ENCODE measurements at regions not wholly inside any gene's neighbourhood (a gene's known extent, or its start where the extent isn't known, plus 50 kb on each side); places are given as distances from the start of the nearest gene placed in this dataset.

- POLR2A ChIA-PET = no interaction called here
- RAD21 ChIA-PET (ENCODE audit: low non-redundant PET in 1 of 2, low total read pairs in 2 of 2, uncharacterized antibody in 2 of 2, unreplicated experiment in 2 of 2) = no interaction called here
- H3K27me3 ChIP-seq (ENCODE audit: insufficient read depth, low read length) = peaks cover 19% of the 10 kb centered on the region
- ATAC-seq (no peak), DNase-seq (ENCODE audit: low read depth, low spot score) (no peak)
- no peak overlapping the region for H2AFZ ChIP-seq (ENCODE audit: low read depth, low read length, poor library complexity, severe bottlenecking)
- intact Hi-C loops (cut with micrococcal nuclease) = no loop called here
- H3K4me1 ChIP-seq (ENCODE audit: control insufficient read depth in 1 of 2, insufficient read depth in 2 of 2, low read length in 2 of 2) = no peaks in the 10 kb centered on the region
- no peak overlapping the region for H3K4me3 ChIP-seq (replicated peaks in 1 of 2; ENCODE audit: low read depth in 1 of 2, low read length in 2 of 2)
- TF ChIP-seq EZH2 (IDR thresholded peaks at IDR 0.05) = no peak
- TF ChIP-seq YY1 (IDR thresholded peaks at IDR 0.05; ENCODE audit: extremely low read depth, insufficient replicate concordance, low read depth, low read length) = no peak
- no peak for TF ChIP-seq FOSL1 (IDR thresholded peaks at IDR 0.05; ENCODE audit: low read depth)
- TF ChIP-seq EGR1 (IDR thresholded peaks at IDR 0.05; ENCODE audit: low read depth) = no peak
- no peak for TF ChIP-seq SRF (IDR thresholded peaks at IDR 0.05; ENCODE audit: low read depth)
- TF ChIP-seq JUND (IDR thresholded peaks at IDR 0.05) = no peak
- no peak for TF ChIP-seq SIN3A (IDR thresholded peaks at IDR 0.05; ENCODE audit: low read depth)
- TF ChIP-seq ELF1 (IDR thresholded peaks at IDR 0.05; ENCODE audit: borderline replicate concordance, low read depth) = no peak
- no peak for TF ChIP-seq ZFX (IDR thresholded peaks at IDR 0.05)
- TF ChIP-seq, protein P1, sequence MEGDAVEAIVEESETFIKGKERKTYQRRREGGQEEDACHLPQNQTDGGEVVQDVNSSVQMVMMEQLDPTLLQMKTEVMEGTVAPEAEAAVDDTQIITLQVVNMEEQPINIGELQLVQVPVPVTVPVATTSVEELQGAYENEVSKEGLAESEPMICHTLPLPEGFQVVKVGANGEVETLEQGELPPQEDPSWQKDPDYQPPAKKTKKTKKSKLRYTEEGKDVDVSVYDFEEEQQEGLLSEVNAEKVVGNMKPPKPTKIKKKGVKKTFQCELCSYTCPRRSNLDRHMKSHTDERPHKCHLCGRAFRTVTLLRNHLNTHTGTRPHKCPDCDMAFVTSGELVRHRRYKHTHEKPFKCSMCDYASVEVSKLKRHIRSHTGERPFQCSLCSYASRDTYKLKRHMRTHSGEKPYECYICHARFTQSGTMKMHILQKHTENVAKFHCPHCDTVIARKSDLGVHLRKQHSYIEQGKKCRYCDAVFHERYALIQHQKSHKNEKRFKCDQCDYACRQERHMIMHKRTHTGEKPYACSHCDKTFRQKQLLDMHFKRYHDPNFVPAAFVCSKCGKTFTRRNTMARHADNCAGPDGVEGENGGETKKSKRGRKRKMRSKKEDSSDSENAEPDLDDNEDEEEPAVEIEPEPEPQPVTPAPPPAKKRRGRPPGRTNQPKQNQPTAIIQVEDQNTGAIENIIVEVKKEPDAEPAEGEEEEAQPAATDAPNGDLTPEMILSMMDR (IDR thresholded peaks at IDR 0.05 in 2 of 3, conservative IDR thresholded peaks at IDR 0.05 in 1 of 3; ENCODE audit: borderline replicate concordance in 1 of 3, insufficient read depth in 1 of 3, low read depth in 2 of 3, low read length in 2 of 3) = no peak
- no peak for TF ChIP-seq TCF7L2 (IDR thresholded peaks at IDR 0.05; ENCODE audit: borderline replicate concordance, extremely low read depth, insufficient read depth, insufficient read length)
- TF ChIP-seq, protein P2, sequence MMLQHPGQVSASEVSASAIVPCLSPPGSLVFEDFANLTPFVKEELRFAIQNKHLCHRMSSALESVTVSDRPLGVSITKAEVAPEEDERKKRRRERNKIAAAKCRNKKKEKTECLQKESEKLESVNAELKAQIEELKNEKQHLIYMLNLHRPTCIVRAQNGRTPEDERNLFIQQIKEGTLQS (IDR thresholded peaks at IDR 0.05) = no peak
- no peak for TF ChIP-seq ZBTB33 (IDR thresholded peaks at IDR 0.05; ENCODE audit: extremely low read depth, insufficient replicate concordance, low read length)
- TF ChIP-seq CEBPB (IDR thresholded peaks at IDR 0.05; ENCODE audit: low read depth) = no peak
- no peaks in the 10 kb centered on the region for H3K9me3 ChIP-seq (ENCODE audit: control insufficient read depth in 1 of 2, insufficient read depth in 1 of 2, low read depth in 1 of 2, low read length in 2 of 2)
- CTCF ChIA-PET = no interaction called here
- BruUV-seq (replicated peaks) = no TSS peak
- H3K9me2 ChIP-seq (ENCODE audit: insufficient read depth) = no peaks in the 10 kb centered on the region
- no peak overlapping the region for H3K27ac ChIP-seq (ENCODE audit: low read depth, low read length)
- no peak overlapping the region for H3K4me2 ChIP-seq (ENCODE audit: low read length)
- no peaks in the 10 kb centered on the region for H4K20me1 ChIP-seq (ENCODE audit: insufficient read depth)
- no peak overlapping the region for H3K9ac ChIP-seq (ENCODE audit: low read length)
- no peaks in the 10 kb centered on the region for H3K79me2 ChIP-seq (ENCODE audit: insufficient read depth, low read length)
- H3K36me3 ChIP-seq (ENCODE audit: control insufficient read depth in 1 of 2, insufficient read depth in 2 of 2, low read length in 2 of 2) = no peaks in the 10 kb centered on the region
These were observed 86.6 kb downstream of the RRAGC start for GRCh38 chr1:38772953-38773352.
